ENCODE measurements at regions not wholly inside any gene's neighbourhood (a gene's known extent, or its start where the extent isn't known, plus 50 kb on each side); places are given as distances from the start of the nearest gene placed in this dataset.

DNA sequence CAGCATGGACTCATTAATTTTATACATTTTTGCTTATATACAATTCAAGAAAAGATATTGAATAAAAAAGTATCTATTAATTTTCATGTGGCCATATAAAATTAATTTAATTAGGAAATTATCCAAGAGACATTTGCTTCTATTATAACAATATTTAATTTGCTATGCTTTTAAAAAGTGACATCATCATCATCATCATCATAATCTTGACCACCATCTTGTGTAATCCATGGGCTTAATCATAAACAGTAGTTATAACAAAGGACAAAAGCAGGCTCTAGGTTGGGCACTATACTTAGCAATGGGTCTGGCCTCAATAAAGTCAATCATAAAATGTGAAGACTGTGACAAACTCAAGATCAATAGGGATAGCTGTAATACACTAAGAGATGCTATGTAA lies 1031.6 kb downstream of the SLITRK1 start:
- TF ChIP-seq EZH2phosphoT487 (IDR thresholded peaks at IDR 0.05; ENCODE audit: borderline replicate concordance, low read length) (no peak), EZH2 (IDR thresholded peaks at IDR 0.05; ENCODE audit: low read length, unreplicated experiment) (no peak)
- TF ChIP-seq, protein P1, sequence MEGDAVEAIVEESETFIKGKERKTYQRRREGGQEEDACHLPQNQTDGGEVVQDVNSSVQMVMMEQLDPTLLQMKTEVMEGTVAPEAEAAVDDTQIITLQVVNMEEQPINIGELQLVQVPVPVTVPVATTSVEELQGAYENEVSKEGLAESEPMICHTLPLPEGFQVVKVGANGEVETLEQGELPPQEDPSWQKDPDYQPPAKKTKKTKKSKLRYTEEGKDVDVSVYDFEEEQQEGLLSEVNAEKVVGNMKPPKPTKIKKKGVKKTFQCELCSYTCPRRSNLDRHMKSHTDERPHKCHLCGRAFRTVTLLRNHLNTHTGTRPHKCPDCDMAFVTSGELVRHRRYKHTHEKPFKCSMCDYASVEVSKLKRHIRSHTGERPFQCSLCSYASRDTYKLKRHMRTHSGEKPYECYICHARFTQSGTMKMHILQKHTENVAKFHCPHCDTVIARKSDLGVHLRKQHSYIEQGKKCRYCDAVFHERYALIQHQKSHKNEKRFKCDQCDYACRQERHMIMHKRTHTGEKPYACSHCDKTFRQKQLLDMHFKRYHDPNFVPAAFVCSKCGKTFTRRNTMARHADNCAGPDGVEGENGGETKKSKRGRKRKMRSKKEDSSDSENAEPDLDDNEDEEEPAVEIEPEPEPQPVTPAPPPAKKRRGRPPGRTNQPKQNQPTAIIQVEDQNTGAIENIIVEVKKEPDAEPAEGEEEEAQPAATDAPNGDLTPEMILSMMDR (conservative IDR thresholded peaks at IDR 0.05; ENCODE audit: low read depth, low read length), result no peak
- Histone ChIP-seq H3K4me3 (ENCODE audit: low read length) (no peak overlapping the region), H3K9ac (ENCODE audit: low read length) (no peak overlapping the region), H3K4me1 (ENCODE audit: insufficient read depth, low read length) (no peaks in the 10 kb centered on the region; the same call in 1 of the 2 replicates), H3K4me2 (ENCODE audit: low read length) (no peak overlapping the region), H2AFZ (ENCODE audit: low read length) (no peak overlapping the region), H4K20me1 (ENCODE audit: low read length) (no peaks in the 10 kb centered on the region), H3K9me2 (replicated peaks; ENCODE audit: low read length) (no peaks in the 10 kb centered on the region), H3K27ac (ENCODE audit: low read length) (no peak overlapping the region), H3K36me3 (ENCODE audit: low read depth, low read length) (no peaks in the 10 kb centered on the region), H3K79me2 (ENCODE audit: low read length) (no peaks in the 10 kb centered on the region), H3K27me3 (ENCODE audit: low read length) (no peaks in the 10 kb centered on the region), H3F3A (ENCODE audit: low read length, unreplicated experiment) (no peaks in the 10 kb centered on the region), H3K9me3 (ENCODE audit: low read length) (no peaks in the 10 kb centered on the region)
- ATAC-seq (no peak), DNase-seq (no peak)
- BruUV-seq (replicated peaks), result no TSS peak
- ChIA-PET CTCF (no interaction called here), POLR2A (ENCODE audit: unreplicated experiment) (no interaction called here)
- intact Hi-C loops (cut with micrococcal nuclease), result no loop called here

DNA sequence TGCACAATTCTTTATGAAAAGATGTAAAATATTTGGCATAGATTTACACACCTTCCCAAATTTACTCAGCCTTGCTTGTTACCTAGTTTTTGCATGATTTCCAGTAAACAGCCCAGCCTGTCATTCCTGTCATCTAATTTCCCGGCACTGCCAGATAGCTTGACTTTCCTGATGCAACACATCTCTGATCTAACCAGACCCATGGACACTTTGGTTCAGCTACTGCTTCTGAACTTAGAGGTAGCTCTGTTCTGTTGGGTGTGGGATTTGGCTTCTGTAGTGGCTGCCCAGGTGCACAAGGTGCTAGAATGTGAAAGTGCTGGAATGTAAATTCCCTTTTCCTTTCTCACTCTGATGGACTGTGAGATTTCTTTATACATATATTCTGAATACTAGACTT lies 1033.5 kb downstream of the SLITRK1 start:
- no peaks in the 10 kb centered on the region for H4K20me1 ChIP-seq (ENCODE audit: low read length)
- no peak overlapping the region for H2AFZ ChIP-seq (ENCODE audit: low read length)
- H3K9me2 ChIP-seq (replicated peaks; ENCODE audit: low read length), result no peaks in the 10 kb centered on the region
- no peak for TF ChIP-seq EZH2 (IDR thresholded peaks at IDR 0.05; ENCODE audit: low read length, unreplicated experiment)
- BruUV-seq (replicated peaks), result no TSS peak
- ATAC-seq (no peak), DNase-seq (no peak)
- no peak overlapping the region for H3K4me3 ChIP-seq (ENCODE audit: low read length)
- H3F3A ChIP-seq (ENCODE audit: low read length, unreplicated experiment), result no peaks in the 10 kb centered on the region
- no peaks in the 10 kb centered on the region for H3K27me3 ChIP-seq (ENCODE audit: low read length)
- H3K4me1 ChIP-seq (ENCODE audit: insufficient read depth, low read length), result no peaks in the 10 kb centered on the region; the same call in 1 of the 2 replicates
- no peaks in the 10 kb centered on the region for H3K79me2 ChIP-seq (ENCODE audit: low read length)
- intact Hi-C loops (cut with micrococcal nuclease), result no loop called here
- H3K27ac ChIP-seq (ENCODE audit: low read length), result no peak overlapping the region
- CTCF ChIA-PET, result no interaction called here
- no peaks in the 10 kb centered on the region for H3K9me3 ChIP-seq (ENCODE audit: low read length)
- no peaks in the 10 kb centered on the region for H3K36me3 ChIP-seq (ENCODE audit: low read depth, low read length)
- H3K9ac ChIP-seq (ENCODE audit: low read length), result no peak overlapping the region
- no peak overlapping the region for H3K4me2 ChIP-seq (ENCODE audit: low read length)
- POLR2A ChIA-PET (ENCODE audit: unreplicated experiment), result no interaction called here

DNA sequence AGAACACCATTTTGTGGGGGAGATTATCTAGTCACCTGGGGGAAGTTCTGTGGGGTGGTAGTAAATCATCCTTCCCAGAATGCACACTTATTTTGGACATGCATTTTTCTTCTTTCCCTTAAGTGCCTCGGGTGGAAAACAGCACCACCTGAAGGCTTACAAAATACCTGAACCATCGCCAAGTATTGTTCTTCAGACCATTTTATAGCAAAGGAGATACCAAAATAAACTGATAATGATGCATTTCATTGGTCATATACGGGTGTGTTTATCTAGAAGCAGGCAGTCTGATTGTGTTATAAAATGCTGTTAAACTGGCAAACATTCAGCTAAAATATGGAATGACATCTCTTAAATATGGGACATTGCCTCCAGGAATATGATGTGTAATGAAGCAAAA lies 1034.7 kb downstream of the SLITRK1 start:
- no TSS peak for BruUV-seq (replicated peaks)
- peak overlapping the region; percentile 26; the same call in 1 of the 2 replicates for H3K4me2 ChIP-seq (ENCODE audit: low read length)

More for the DNA sequence above, 1034.7 kb downstream of the SLITRK1 start:
- Histone ChIP-seq H3K27ac (ENCODE audit: low read length) (no peak overlapping the region), H3K36me3 (ENCODE audit: low read depth, low read length) (no peaks in the 10 kb centered on the region), H3K9me3 (ENCODE audit: low read length) (no peaks in the 10 kb centered on the region), H4K20me1 (ENCODE audit: low read length) (no peaks in the 10 kb centered on the region), H3K79me2 (ENCODE audit: low read length) (no peaks in the 10 kb centered on the region), H2AFZ (ENCODE audit: low read length) (no peak overlapping the region), H3K4me1 (ENCODE audit: insufficient read depth, low read length) (no peaks in the 10 kb centered on the region; the same call in 1 of the 2 replicates), H3K4me3 (ENCODE audit: low read length) (no peak overlapping the region), H3K27me3 (ENCODE audit: low read length) (no peaks in the 10 kb centered on the region), H3F3A (ENCODE audit: low read length, unreplicated experiment) (no peaks in the 10 kb centered on the region), H3K9me2 (replicated peaks; ENCODE audit: low read length) (no peaks in the 10 kb centered on the region), H3K9ac (ENCODE audit: low read length) (no peak overlapping the region)
- ATAC-seq, result no peak; the same call in 1 of the 2 replicates
- POLR2A ChIA-PET (ENCODE audit: unreplicated experiment), result no interaction called here
- intact Hi-C loops (cut with micrococcal nuclease), result no loop called here
- TF ChIP-seq, protein P1 (conservative IDR thresholded peaks at IDR 0.05; ENCODE audit: low read depth, low read length), result peak; percentile 43; the same call in 1 of the 2 replicates
- TF ChIP-seq EZH2 (IDR thresholded peaks at IDR 0.05; ENCODE audit: low read length, unreplicated experiment), result no peak
- CTCF ChIA-PET, result interaction anchor here (0.5 kb wide), 1 partner anchor 441 kb away, joined by 3 read pairs; no protein-coding TSS in a partner anchor
- peak; percentile 49 for DNase-seq
